H1 (cell line): ENCODE measurements at regions not wholly inside any gene's neighbourhood (a gene's known extent, or its start where the extent isn't known, plus 50 kb on each side); places are given as distances from the start of the nearest gene placed in this dataset.

Experiments used
- CTCF ChIA-PET: fragments of 300-600 bp; sonication (Branson Sonifier 250); formaldehyde crosslinking; loops from one replicate; lab custom pipeline; 2021; ENCODE audit not compliant: partially characterized antibody; lab: Charles Lee
- POLR2A ChIA-PET: fragments of 300-600 bp; sonication (Branson Sonifier 250); formaldehyde crosslinking; loops from one replicate; lab custom pipeline; 2021; ENCODE audit warnings: inconsistent platforms; ENCODE audit not compliant: partially characterized antibody; lab: Charles Lee
- DNase-seq, 2 experiments: peaks; one replicate each; pipeline versions ENCODE4 v3.0.0 to v3.0.0-alpha.2; 2010 to 2022; ENCODE audit warnings: low spot score in 2 of 2, low read depth in 1 of 2, mixed read lengths in 1 of 2
- FAIRE-seq: peaks from 2 replicates; lab custom pipeline; 2011; peaks lifted over from hg19 to GRCh38; lab: Jason Lieb, UNC
- H2AFZ ChIP-seq: 2 replicates; pipeline ENCODE4 v1.8.1; 2012; ENCODE audit warnings: low read length, inconsistent platforms
- H2AK5ac ChIP-seq: 2 replicates; pipeline ENCODE4 v1.6.1; 2013; ENCODE audit warnings: low read depth, low read length
- H2BK120ac ChIP-seq: replicated peaks from 2 replicates; pipeline ENCODE3; 2013; ENCODE audit warnings: low read depth, low read length, inconsistent platforms
- H2BK12ac ChIP-seq: 2 replicates; pipeline ENCODE4 v1.6.1; 2013; ENCODE audit warnings: low read depth, low read length
- H2BK15ac ChIP-seq: 2 replicates; pipeline ENCODE4 v1.6.1; 2013; ENCODE audit warnings: low read length
- H2BK20ac ChIP-seq: 2 replicates; pipeline ENCODE4 v1.6.1; 2013; ENCODE audit warnings: low read length
- H2BK5ac ChIP-seq: 2 replicates; pipeline ENCODE4 v1.6.1; 2013; ENCODE audit warnings: low read depth, low read length
- H3K14ac ChIP-seq: 2 replicates; pipeline ENCODE4 v1.6.1; 2013; ENCODE audit warnings: inconsistent platforms; ENCODE audit not compliant: insufficient read length
- H3K18ac ChIP-seq: 2 replicates; pipeline ENCODE4 v1.6.1; 2013; ENCODE audit warnings: low read length; ENCODE audit errors: extremely low read depth
- H3K23ac ChIP-seq: 2 replicates; pipeline ENCODE4 v1.6.1; 2013; ENCODE audit warnings: inconsistent platforms; ENCODE audit not compliant: insufficient read length
- H3K23me2 ChIP-seq: 2 replicates; pipeline ENCODE4 v1.6.1; 2013; ENCODE audit warnings: low read depth, low read length
- H3K27ac ChIP-seq: 2 replicates; pipeline ENCODE4 v1.6.1; 2011; ENCODE audit warnings: low read depth, low read length, inconsistent platforms
- H3K27me3 ChIP-seq, 4 experiments: replicated peaks in 1 of 4; 1 replicate in 1 of 4; 2 replicates in 3 of 4; pipeline versions ENCODE4 v1.6.1 to v1.8.1; 2011 to 2013; ENCODE audit warnings: low read length in 3 of 4, mild to moderate bottlenecking in 3 of 4, inconsistent platforms in 2 of 4, mixed read lengths in 2 of 4, moderate library complexity in 1 of 4; ENCODE audit not compliant: control insufficient read depth in 3 of 4, insufficient read depth in 3 of 4; ENCODE audit errors: extremely low read depth in 1 of 4
- H3K36me3 ChIP-seq, 4 experiments: 2 replicates each; pipeline versions ENCODE4 v1.6.1 to v1.8.1; 2011 to 2013; ENCODE audit warnings: mild to moderate bottlenecking in 4 of 4, low read length in 3 of 4, moderate library complexity in 2 of 4, control low read depth in 1 of 4, inconsistent platforms in 1 of 4; ENCODE audit not compliant: insufficient read depth in 4 of 4, control insufficient read depth in 2 of 4
- H3K4ac ChIP-seq: replicated peaks from 2 replicates; pipeline ENCODE3; 2013; ENCODE audit warnings: low read length, low read depth, mixed read lengths, inconsistent platforms; ENCODE audit not compliant: insufficient read length
- H3K4me1 ChIP-seq, 4 experiments: replicated peaks in 1 of 4; 1 replicate in 1 of 4; 2 replicates in 3 of 4; pipeline versions ENCODE4 v1.6.1 to v1.8.1; 2011 to 2013; ENCODE audit warnings: low read length in 3 of 4, inconsistent platforms in 2 of 4, mixed read lengths in 1 of 4; ENCODE audit not compliant: insufficient read depth in 4 of 4, control insufficient read depth in 3 of 4
- H3K4me2 ChIP-seq, 2 experiments: 2 replicates each; pipeline versions ENCODE4 v1.6.1 to v1.8.1; 2011 to 2013; ENCODE audit warnings: low read depth in 2 of 2, low read length in 2 of 2, control low read depth in 1 of 2, inconsistent platforms in 1 of 2, mild to moderate bottlenecking in 1 of 2; ENCODE audit not compliant: insufficient read depth in 1 of 2
- H3K4me3 ChIP-seq, 4 experiments: fragments of 200-600, 300-600 bp in 1 of 4; sonication (generic), shearing (Covaris generic), sonication (Bioruptor Twin) in 1 of 4; 2 replicates each; pipeline versions ENCODE4 v1.5.1 to v1.8.1; 2011 to 2016; ENCODE audit warnings: low read length in 4 of 4, low read depth in 3 of 4, control low read depth in 2 of 4, inconsistent platforms in 2 of 4, mild to moderate bottlenecking in 2 of 4, mixed read lengths in 1 of 4, moderate library complexity in 1 of 4; ENCODE audit not compliant: insufficient read depth in 2 of 4; ENCODE audit errors: extremely low read depth in 1 of 4
- H3K56ac ChIP-seq: replicated peaks from 2 replicates; pipeline ENCODE3; 2013; ENCODE audit warnings: low read depth, mild to moderate bottlenecking, mixed read lengths, low read length, inconsistent platforms; ENCODE audit not compliant: insufficient read length
- H3K79me1 ChIP-seq: 2 replicates; pipeline ENCODE4 v1.6.1; 2013; ENCODE audit warnings: low read depth, low read length, control low read depth
- H3K79me2 ChIP-seq, 2 experiments: 2 replicates each; pipeline versions ENCODE4 v1.6.1 to v1.8.1; 2012 to 2013; ENCODE audit warnings: low read length in 2 of 2, mild to moderate bottlenecking in 2 of 2, inconsistent platforms in 1 of 2; ENCODE audit not compliant: insufficient read depth in 2 of 2, control insufficient read depth in 1 of 2
- H3K9ac ChIP-seq, 4 experiments: replicated peaks in 1 of 4; 1 replicate in 1 of 4; 2 replicates in 3 of 4; pipeline versions ENCODE4 v1.6.1 to v1.8.1; 2011 to 2013; ENCODE audit warnings: low read depth in 3 of 4, low read length in 3 of 4, control low read depth in 2 of 4, mild to moderate bottlenecking in 2 of 4, moderate library complexity in 2 of 4, inconsistent platforms in 1 of 4; ENCODE audit errors: extremely low read depth in 1 of 4
- H3K9me3 ChIP-seq, 2 experiments: 2 replicates each; pipeline versions ENCODE4 v1.6.1 to v1.8.1; 2012 to 2013; ENCODE audit warnings: mild to moderate bottlenecking in 2 of 2, moderate library complexity in 2 of 2, control low read depth in 1 of 2, inconsistent platforms in 1 of 2, low read depth in 1 of 2, low read length in 1 of 2, mixed read lengths in 1 of 2; ENCODE audit not compliant: insufficient read depth in 2 of 2
- H4K20me1 ChIP-seq, 2 experiments: replicated peaks in 1 of 2; 2 replicates each; pipeline versions ENCODE3 to v1.8.1; 2011 to 2013; ENCODE audit warnings: inconsistent platforms in 2 of 2, low read length in 2 of 2, mild to moderate bottlenecking in 1 of 2; ENCODE audit not compliant: insufficient read depth in 2 of 2, control insufficient read depth in 1 of 2
- H4K5ac ChIP-seq: 2 replicates; pipeline ENCODE4 v1.6.1; 2013; ENCODE audit warnings: low read length, low read depth, mixed read lengths, inconsistent platforms; ENCODE audit not compliant: insufficient read length
- H4K8ac ChIP-seq: 2 replicates; pipeline ENCODE4 v1.8.0; 2013; ENCODE audit warnings: mild to moderate bottlenecking, moderate library complexity, low read length, inconsistent platforms; ENCODE audit not compliant: insufficient read depth; ENCODE audit errors: extremely low read depth
- H4K91ac ChIP-seq: replicated peaks from 2 replicates; pipeline ENCODE3; 2013; ENCODE audit warnings: low read length, mixed read lengths, inconsistent platforms; ENCODE audit not compliant: insufficient read length
- ATF2 ChIP-seq: IDR thresholded peaks from 2 replicates; pipeline ENCODE4 v1.6.1; 2012; ENCODE audit warnings: low read length, inconsistent platforms
- BACH1 ChIP-seq: IDR thresholded peaks from 2 replicates; pipeline ENCODE4 v1.6.1; 2012; ENCODE audit warnings: low read length, improper control_type of control experiment
- BCL11A ChIP-seq, 2 experiments: IDR thresholded peaks; one replicate each; pipeline ENCODE4 v1.6.1; 2011; ENCODE audit warnings: low read depth in 2 of 2, low read length in 2 of 2, mild to moderate bottlenecking in 2 of 2
- CBX8 ChIP-seq: fragments of 300-800, 300-1000 bp; sonication (generic); IDR thresholded peaks from 2 replicates; pipeline ENCODE4 v1.7.1; 2016; ENCODE audit warnings: low read depth, low read length, borderline replicate concordance
- CHD2 ChIP-seq: IDR thresholded peaks from 2 replicates; pipeline ENCODE4 v1.6.1; 2012; ENCODE audit warnings: low read length, improper control_type of control experiment
- CREB1 ChIP-seq: IDR thresholded peaks from 2 replicates; pipeline ENCODE4 v1.6.1; 2012; ENCODE audit warnings: inconsistent platforms
- HDAC6 ChIP-seq: IDR thresholded peaks from one replicate; pipeline ENCODE4 v1.7.1; 2012; ENCODE audit warnings: low read depth, mild to moderate bottlenecking, inconsistent platforms, low read length, moderate library complexity
- POU5F1 ChIP-seq: IDR thresholded peaks from 2 replicates; pipeline ENCODE4 v1.6.1; 2011; ENCODE audit warnings: low read depth, mild to moderate bottlenecking, low read length, moderate library complexity
- TAF1 ChIP-seq: IDR thresholded peaks from 2 replicates; pipeline ENCODE4 v1.6.1; 2011; ENCODE audit warnings: mild to moderate bottlenecking, low read depth, low read length
- TAF7 ChIP-seq: optimal IDR thresholded peaks from 2 replicates; pipeline ENCODE3; 2011; ENCODE audit warnings: low read depth, mild to moderate bottlenecking, inconsistent platforms, low read length, moderate library complexity, borderline replicate concordance
- TCF12 ChIP-seq: IDR thresholded peaks from 2 replicates; pipeline ENCODE4 v1.6.1; 2011; ENCODE audit warnings: low read depth, mild to moderate bottlenecking, low read length
- TEAD4 ChIP-seq: IDR thresholded peaks from 2 replicates; pipeline ENCODE4 v1.6.1; 2012; ENCODE audit warnings: low read depth, low read length, inconsistent platforms, mixed read lengths

GRCh38 chr6:85747093-85747492 is 104.4 kb upstream of the SYNCRIP start:
- FAIRE-seq = no peak
- H3K9me3 ChIP-seq = peaks cover 2 to 3% of the 10 kb centered on the region in 2 experiments; a peak in 1 of 4 replicates
- H3K4ac ChIP-seq = no peak overlapping the region
- H4K91ac ChIP-seq = no peak overlapping the region
- H2BK12ac ChIP-seq = no peak overlapping the region
- H3K79me1 ChIP-seq = no peaks in the 10 kb centered on the region
- no peak overlapping the region for H3K4me2 ChIP-seq
- no peak overlapping the region for H4K8ac ChIP-seq
- H3K56ac ChIP-seq = no peak overlapping the region
- no peak overlapping the region for H2BK5ac ChIP-seq
- no peak overlapping the region for H2BK20ac ChIP-seq
- H2AK5ac ChIP-seq = no peak overlapping the region
- no peak overlapping the region for H4K5ac ChIP-seq
- no peak overlapping the region for H3K4me3 ChIP-seq
- H3K14ac ChIP-seq = no peak overlapping the region
- H2BK120ac ChIP-seq = no peak overlapping the region
- H4K20me1 ChIP-seq = no peaks in the 10 kb centered on the region
- H3K36me3 ChIP-seq = no peaks in the 10 kb centered on the region
- ChIA-PET POLR2A (no interaction called here), CTCF (interaction anchor here (0.6 to 1.0 kb wide), 2 partner anchors 12 to 1120 kb away, joined by 3 to 5 read pairs; no protein-coding TSS in a partner anchor)
- no peak for TF ChIP-seq CREB1
- no peak for TF ChIP-seq BACH1
- no peak for TF ChIP-seq TAF1
- TF ChIP-seq ATF2 = no peak
- TF ChIP-seq POU5F1 = no peak
- no peak for TF ChIP-seq TEAD4
- TF ChIP-seq TAF7 = no peak
- no peak for TF ChIP-seq TCF12
- no peak for TF ChIP-seq CBX8
- no peak for TF ChIP-seq BCL11A (IDR thresholded peaks at IDR 0.05; ENCODE audit: low read depth in 2 of 2, low read length in 2 of 2)
- no peak for TF ChIP-seq HDAC6
- TF ChIP-seq CHD2 = no peak
- DNase-seq = no peak
- H3K23me2 ChIP-seq = no peaks in the 10 kb centered on the region
- H3K27ac ChIP-seq = no peak overlapping the region
- H3K27me3 ChIP-seq = no peaks in the 10 kb centered on the region
- peaks cover 0 to 2% (median 0%) of the 10 kb centered on the region in 4 experiments; a peak in 1 of 7 replicates for H3K4me1 ChIP-seq
- no peak overlapping the region for H3K9ac ChIP-seq
- H3K79me2 ChIP-seq = no peaks in the 10 kb centered on the region
- no peak overlapping the region for H3K18ac ChIP-seq
- H2AFZ ChIP-seq = no peak overlapping the region
- no peak overlapping the region for H3K23ac ChIP-seq
- no peak overlapping the region for H2BK15ac ChIP-seq
